ENCODE measurements at regions not wholly inside any gene's neighbourhood (a gene's known extent, or its start where the extent isn't known, plus 50 kb on each side); places are given as distances from the start of the nearest gene placed in this dataset.
"Not testable (repeated sequence)": the region's sequence is repeated elsewhere in the genome, so short reads cannot be mapped to it uniquely, and the experiment has no call there.

- intact Hi-C loops (cut with DNase I; ENCODE audit: low total_unique reads) = no loop called here
- Histone ChIP-seq H3K27me3 (no peaks in the 10 kb centered on the region), H3K4me1 (no peaks in the 10 kb centered on the region), H3K9me3 (no peaks in the 10 kb centered on the region), H3K36me3 (no peaks in the 10 kb centered on the region), H3K27ac (no peak overlapping the region), H3K4me3 (no peak overlapping the region)
- WGBS, 2 donors (ENCODE audit: low coverage in 1 of 2) = 67 to 83% methylated on average over 5 of the region's 5 CpGs
- in situ Hi-C loops (cut with MboI; ENCODE audit: low pct_ligation_motif_present in 1 of 4, low pct_unique_long_range_greater_than_20kb in 1 of 4, low sequenced_read_pairs in 3 of 4) = no loop called here
- no peak for DNase-seq
- TF ChIP-seq POLR2AphosphoS5 (IDR thresholded peaks at IDR 0.05) (no peak), EP300 (IDR thresholded peaks at IDR 0.05; ENCODE audit: low read depth) (no peak), CTCF (IDR thresholded peaks at IDR 0.05) (no peak), POLR2A (IDR thresholded peaks at IDR 0.05) (no peak)
These were observed 574.7 kb upstream of the ADAMTS9 start for GRCh38 chr3:65262548-65262947.

DNA sequence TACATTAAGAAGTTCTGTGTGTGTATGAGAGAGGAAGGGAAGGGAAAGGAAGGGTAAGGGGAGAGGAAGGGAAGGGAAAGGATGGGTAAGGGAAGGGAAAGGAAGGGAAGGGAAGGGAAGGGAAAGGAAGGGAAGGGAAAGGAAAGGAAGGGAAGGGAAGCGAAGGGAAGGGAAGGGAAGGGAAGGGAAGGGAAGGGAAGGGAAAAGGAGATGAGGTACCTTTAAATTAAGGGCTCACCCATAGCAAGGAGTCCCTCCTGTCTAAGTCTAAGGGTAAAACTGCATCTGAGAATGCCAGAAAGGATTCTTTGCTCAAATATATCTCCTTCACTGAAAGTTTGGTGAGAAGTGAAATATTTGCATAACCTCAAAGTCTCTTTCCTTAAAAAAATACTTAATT, 572.1 kb upstream of the ADAMTS9 start:
- in situ Hi-C loops (cut with MboI; ENCODE audit: low pct_ligation_motif_present in 1 of 4, low pct_unique_long_range_greater_than_20kb in 1 of 4, low sequenced_read_pairs in 3 of 4) = no loop called here
- no peaks in the 10 kb centered on the region for H3K27me3 ChIP-seq
- 47 to 50% methylated on average over 1 of the region's 1 CpG for WGBS, 2 donors (ENCODE audit: low coverage in 1 of 2)

DNA sequence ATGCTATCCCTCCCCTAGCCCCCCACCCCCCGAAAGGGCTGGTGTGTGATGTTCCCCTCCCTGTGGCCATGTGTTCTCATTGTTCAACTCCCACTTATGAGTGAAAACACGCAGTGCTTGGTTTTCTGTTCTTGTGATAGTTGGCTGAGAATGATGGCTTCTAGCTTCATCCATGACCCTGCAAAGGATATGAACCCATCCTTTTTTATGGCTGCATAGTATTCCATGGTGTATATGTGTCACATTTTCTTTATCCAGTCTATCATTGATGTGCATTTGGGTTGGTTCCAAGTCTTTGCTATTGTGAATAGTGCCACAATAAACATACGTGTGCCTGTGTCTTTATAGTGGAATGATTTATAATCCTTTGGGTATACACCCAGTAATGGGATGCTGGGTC, 565.1 kb upstream of the ADAMTS9 start:
- H3K4me1 ChIP-seq; H3K9me3 ChIP-seq; intact Hi-C loops (cut with DNase I; ENCODE audit: low total_unique reads); H3K27me3 ChIP-seq; H3K4me3 ChIP-seq; DNase-seq; H3K27ac ChIP-seq; in situ Hi-C loops (cut with MboI; ENCODE audit: low pct_ligation_motif_present in 1 of 4, low pct_unique_long_range_greater_than_20kb in 1 of 4, low sequenced_read_pairs in 3 of 4); H3K36me3 ChIP-seq: not testable (repeated sequence)
- 87 to 100% methylated on average over 1 to 3 of the region's 3 CpGs for WGBS, 2 donors (ENCODE audit: low coverage in 1 of 2)

More for the DNA sequence above, 572.1 kb upstream of the ADAMTS9 start:
- no peak overlapping the region for H3K27ac ChIP-seq
- no peaks in the 10 kb centered on the region for H3K36me3 ChIP-seq
- H3K4me1 ChIP-seq = no peaks in the 10 kb centered on the region
- no peak for DNase-seq
- TF ChIP-seq POLR2AphosphoS5 (IDR thresholded peaks at IDR 0.05) (no peak), CTCF (IDR thresholded peaks at IDR 0.05) (no peak), POLR2A (IDR thresholded peaks at IDR 0.05) (no peak), EP300 (IDR thresholded peaks at IDR 0.05; ENCODE audit: low read depth) (no peak)
- intact Hi-C loops (cut with DNase I; ENCODE audit: low total_unique reads) = no loop called here
- H3K9me3 ChIP-seq = no peaks in the 10 kb centered on the region
- no peak overlapping the region for H3K4me3 ChIP-seq

GRCh38 chr3:65252266-65252665, 564.5 kb upstream of the ADAMTS9 start:
- Histone ChIP-seq H3K4me1 (no peaks in the 10 kb centered on the region), H3K9me3 (no peaks in the 10 kb centered on the region), H3K4me3 (no peak overlapping the region), H3K36me3 (no peaks in the 10 kb centered on the region), H3K27me3 (no peaks in the 10 kb centered on the region), H3K27ac (no peak overlapping the region)
- in situ Hi-C loops (cut with MboI; ENCODE audit: low pct_ligation_motif_present in 1 of 4, low pct_unique_long_range_greater_than_20kb in 1 of 4, low sequenced_read_pairs in 3 of 4) (no loop called here), intact Hi-C loops (cut with DNase I; ENCODE audit: low total_unique reads) (no loop called here)
- TF ChIP-seq POLR2A (IDR thresholded peaks at IDR 0.05) (no peak), CTCF (IDR thresholded peaks at IDR 0.05) (no peak)
- DNase-seq = no peak

- WGBS, 2 donors (ENCODE audit: low coverage in 1 of 2) = 74 to 86% methylated on average over 1 to 2 of the region's 2 CpGs
- intact Hi-C loops (cut with DNase I; ENCODE audit: low total_unique reads) (no loop called here), in situ Hi-C loops (cut with MboI; ENCODE audit: low pct_ligation_motif_present in 1 of 4, low pct_unique_long_range_greater_than_20kb in 1 of 4, low sequenced_read_pairs in 3 of 4) (no loop called here)
- no peak overlapping the region for H3K27ac ChIP-seq
- TF ChIP-seq POLR2A (IDR thresholded peaks at IDR 0.05) (no peak), CTCF (IDR thresholded peaks at IDR 0.05) (no peak), EP300 (IDR thresholded peaks at IDR 0.05; ENCODE audit: low read depth) (no peak), POLR2AphosphoS5 (IDR thresholded peaks at IDR 0.05) (no peak)
- no peaks in the 10 kb centered on the region for H3K36me3 ChIP-seq
- H3K4me1 ChIP-seq = no peaks in the 10 kb centered on the region
- H3K4me3 ChIP-seq = no peak overlapping the region
- no peak for DNase-seq
- no peaks in the 10 kb centered on the region for H3K27me3 ChIP-seq
- H3K9me3 ChIP-seq = no peaks in the 10 kb centered on the region
These were observed 563.6 kb upstream of the ADAMTS9 start for GRCh38 chr3:65251375-65251774.

Data from transverse colon (tissue), 4 donors.